ENCODE measurements at regions not wholly inside any gene's neighbourhood (a gene's known extent, or its start where the extent isn't known, plus 50 kb on each side); places are given as distances from the start of the nearest gene placed in this dataset. TPM values are rescaled to one million over a fixed set of nuclear protein-coding genes. Genes with fewer than 3 reads are reported as not detected.

DNA sequence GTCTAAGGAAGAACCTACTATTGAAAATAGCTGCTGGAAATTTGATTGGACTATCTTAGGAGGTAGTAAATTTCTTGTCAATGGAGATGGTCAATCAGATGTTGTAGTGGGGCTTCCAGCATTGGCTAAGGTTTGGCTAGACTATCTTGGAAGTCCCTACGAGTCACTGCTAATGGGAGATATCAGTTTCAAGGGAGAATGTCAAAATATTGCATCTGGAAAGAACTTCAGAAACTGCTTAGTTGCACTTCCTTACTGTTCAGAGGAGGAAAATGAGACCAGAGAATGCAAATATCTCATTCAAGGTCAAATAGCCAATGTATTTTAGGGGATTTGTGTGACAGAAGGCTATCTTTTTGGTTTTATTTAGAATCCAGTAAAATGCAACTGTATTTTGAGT lies 53.5 kb upstream of the CCN2 start:
- no peak overlapping the region for H3K27ac ChIP-seq (ENCODE audit: low read depth, low read length)
- DNase-seq (ENCODE audit: insufficient read length, low spot score, missing footprints), result no peak
- peaks cover 2% of the 10 kb centered on the region for H3K9me3 ChIP-seq (ENCODE audit: low read depth, low read length)
- no peak overlapping the region for H2AFZ ChIP-seq (ENCODE audit: low read length)
- H4K20me1 ChIP-seq (ENCODE audit: insufficient read depth, low read length), result no peaks in the 10 kb centered on the region
- TF ChIP-seq, protein P1, sequence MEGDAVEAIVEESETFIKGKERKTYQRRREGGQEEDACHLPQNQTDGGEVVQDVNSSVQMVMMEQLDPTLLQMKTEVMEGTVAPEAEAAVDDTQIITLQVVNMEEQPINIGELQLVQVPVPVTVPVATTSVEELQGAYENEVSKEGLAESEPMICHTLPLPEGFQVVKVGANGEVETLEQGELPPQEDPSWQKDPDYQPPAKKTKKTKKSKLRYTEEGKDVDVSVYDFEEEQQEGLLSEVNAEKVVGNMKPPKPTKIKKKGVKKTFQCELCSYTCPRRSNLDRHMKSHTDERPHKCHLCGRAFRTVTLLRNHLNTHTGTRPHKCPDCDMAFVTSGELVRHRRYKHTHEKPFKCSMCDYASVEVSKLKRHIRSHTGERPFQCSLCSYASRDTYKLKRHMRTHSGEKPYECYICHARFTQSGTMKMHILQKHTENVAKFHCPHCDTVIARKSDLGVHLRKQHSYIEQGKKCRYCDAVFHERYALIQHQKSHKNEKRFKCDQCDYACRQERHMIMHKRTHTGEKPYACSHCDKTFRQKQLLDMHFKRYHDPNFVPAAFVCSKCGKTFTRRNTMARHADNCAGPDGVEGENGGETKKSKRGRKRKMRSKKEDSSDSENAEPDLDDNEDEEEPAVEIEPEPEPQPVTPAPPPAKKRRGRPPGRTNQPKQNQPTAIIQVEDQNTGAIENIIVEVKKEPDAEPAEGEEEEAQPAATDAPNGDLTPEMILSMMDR (IDR thresholded peaks at IDR 0.05; ENCODE audit: extremely low read depth, low read depth, low read length), result no peak
- no peak overlapping the region for H3K4me2 ChIP-seq (ENCODE audit: insufficient read depth, low read length)
- no peaks in the 10 kb centered on the region for H3K27me3 ChIP-seq (ENCODE audit: insufficient read depth, low read length)
- H3K79me2 ChIP-seq (ENCODE audit: insufficient read depth, low read length), result no peaks in the 10 kb centered on the region
- H3K36me3 ChIP-seq (ENCODE audit: insufficient read depth, low read length), result no peaks in the 10 kb centered on the region
- peaks cover 6% of the 10 kb centered on the region for H3K4me1 ChIP-seq (ENCODE audit: insufficient read depth, low read length)
- H3K4me3 ChIP-seq (ENCODE audit: insufficient read depth, low read length), result no peak overlapping the region

DNA sequence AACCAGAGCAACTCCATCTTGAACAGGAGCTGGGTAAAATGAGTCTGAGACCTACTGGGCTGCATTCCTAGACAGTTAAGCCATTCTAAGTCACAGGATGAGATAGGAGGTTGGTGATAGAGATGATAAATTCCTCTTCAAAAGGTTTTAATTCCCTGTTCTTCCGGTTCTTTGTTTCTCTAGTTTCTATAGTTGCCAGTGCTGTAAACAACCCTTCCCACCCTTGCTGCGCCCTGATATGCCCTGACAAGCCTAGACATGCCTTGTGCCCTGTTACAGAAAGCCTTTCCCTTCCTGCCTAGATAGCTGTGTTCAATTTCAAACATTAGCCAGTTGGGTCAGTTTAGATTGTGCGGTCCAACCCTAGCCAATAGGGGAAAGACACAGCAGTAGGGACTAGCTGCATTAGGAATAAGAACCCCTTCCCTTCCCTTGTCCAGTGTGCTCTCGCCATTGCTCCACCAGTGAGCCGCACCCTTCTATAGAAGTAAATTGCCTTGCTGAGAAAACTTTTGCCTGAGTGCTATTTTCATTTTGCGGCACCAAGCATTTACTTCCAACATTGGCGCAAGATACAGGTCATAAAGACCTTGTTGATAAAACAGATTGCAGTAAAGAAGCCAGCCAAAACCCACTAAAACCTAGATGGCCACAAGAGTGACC lies 52.5 kb upstream of the CCN2 start:
- Histone ChIP-seq H3K4me2 (ENCODE audit: insufficient read depth, low read length) (no peak overlapping the region), H4K20me1 (ENCODE audit: insufficient read depth, low read length) (no peaks in the 10 kb centered on the region), H2AFZ (ENCODE audit: low read length) (no peak overlapping the region), H3K36me3 (ENCODE audit: insufficient read depth, low read length) (no peaks in the 10 kb centered on the region), H3K4me1 (ENCODE audit: insufficient read depth, low read length) (peaks cover 11% of the 10 kb centered on the region), H3K79me2 (ENCODE audit: insufficient read depth, low read length) (no peaks in the 10 kb centered on the region), H3K9me3 (ENCODE audit: low read depth, low read length) (peaks cover 2% of the 10 kb centered on the region), H3K27me3 (ENCODE audit: insufficient read depth, low read length) (no peaks in the 10 kb centered on the region), H3K27ac (ENCODE audit: low read depth, low read length) (no peak overlapping the region), H3K4me3 (ENCODE audit: insufficient read depth, low read length) (no peak overlapping the region)
- DNase-seq (ENCODE audit: insufficient read length, low spot score, missing footprints), result no peak
- TF ChIP-seq, protein P1 (IDR thresholded peaks at IDR 0.05; ENCODE audit: extremely low read depth, low read depth, low read length), result no peak

Small RNA genes lying in the stretch of these regions (small RNA-seq; reads per million reads assigned to genes)
- not detected for gene MIR548AJ1
